Peyer's patch (tissue), 4 donors: ENCODE measurements at regions not wholly inside any gene's neighbourhood (a gene's known extent, or its start where the extent isn't known, plus 50 kb on each side); places are given as distances from the start of the nearest gene placed in this dataset.

Experiments
- DNase-seq, 3 donors: peaks; one replicate each; pipeline ENCODE4 v3.0.0-alpha.2; 2017 to 2019
- H3K27ac ChIP-seq, 4 donors: fragments of 200-600 bp; sonication (generic); one replicate each; pipeline ENCODE4 v1.5.1; 2016 to 2019
- H3K27me3 ChIP-seq, 2 donors: fragments of 200-600 bp; sonication (generic); one replicate each; pipeline ENCODE4 v1.5.1; 2019
- H3K36me3 ChIP-seq, 3 donors: fragments of 200-600 bp; sonication (generic); one replicate each; pipeline ENCODE4 v1.5.1; 2016 to 2019
- H3K4me1 ChIP-seq, 4 donors: fragments of 200-600 bp; sonication (generic); one replicate each; pipeline ENCODE4 v1.5.1; 2016 to 2019
- H3K4me3 ChIP-seq, 4 donors: fragments of 200-600 bp; sonication (generic); 1 replicate in 3 of 4; 2 replicates in 1 of 4; pipeline ENCODE4 v1.5.1; 2016 to 2019; ENCODE audit warnings: mild to moderate bottlenecking in 1 of 4
- H3K9me3 ChIP-seq, 4 donors: fragments of 200-600 bp; sonication (generic); one replicate each; pipeline ENCODE4 v1.5.1; 2016 to 2019; ENCODE audit warnings: mild to moderate bottlenecking in 1 of 4
- POLR2A ChIP-seq, 2 donors: fragments of 450-650 bp; IDR thresholded peaks; one replicate each; pipeline ENCODE4 v1.5.1; 2017; ENCODE audit warnings: antibody characterized with exemption in 2 of 2, mild to moderate bottlenecking in 2 of 2, moderate library complexity in 2 of 2
- TF ChIP-seq, protein P1 (sequence below), 6 experiments: fragments of 450-650 bp in 4 of 6; fragments of 200-600 bp in 2 of 6; sonication (generic) in 1 of 6; IDR thresholded peaks; one replicate each; pipeline ENCODE4 v1.5.1; 2017 to 2019; ENCODE audit warnings: antibody characterized with exemption in 6 of 6, mild to moderate bottlenecking in 3 of 6, moderate library complexity in 1 of 6

DNA sequence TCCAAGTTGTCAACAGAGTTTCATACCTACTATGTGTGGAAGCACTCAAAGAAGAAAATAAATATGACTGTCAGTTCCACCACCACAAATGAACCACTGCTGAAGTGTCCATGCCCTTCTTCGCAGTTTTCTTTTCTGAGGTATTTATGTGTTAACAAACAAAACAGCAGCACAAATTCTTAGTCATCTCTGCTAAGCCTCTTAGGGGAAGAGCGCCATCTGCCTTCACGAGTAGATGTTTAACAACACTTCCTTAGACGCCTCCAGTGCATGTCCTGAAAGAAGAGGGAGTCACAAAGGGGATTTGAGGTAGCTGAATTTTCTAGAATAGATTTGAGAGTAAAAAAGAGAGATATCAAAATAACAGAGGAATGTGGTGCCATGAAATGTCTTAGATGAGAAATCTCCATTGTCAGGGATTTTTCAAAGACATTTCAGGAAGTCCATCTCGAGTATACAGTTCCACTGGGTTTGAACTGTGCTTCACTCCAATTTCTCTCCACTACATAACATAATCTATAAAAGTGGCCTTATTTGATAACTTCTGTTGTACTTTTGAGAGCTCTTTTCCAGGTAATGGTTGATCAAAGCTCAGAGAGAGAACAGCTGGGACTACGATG is 775.3 kb upstream of the POM121L12 start:
- H3K9me3 ChIP-seq = no peaks in the 10 kb centered on the region
- H3K4me1 ChIP-seq = no peaks in the 10 kb centered on the region
- no peak for TF ChIP-seq POLR2A (IDR thresholded peaks at IDR 0.05)
- TF ChIP-seq, protein P1, sequence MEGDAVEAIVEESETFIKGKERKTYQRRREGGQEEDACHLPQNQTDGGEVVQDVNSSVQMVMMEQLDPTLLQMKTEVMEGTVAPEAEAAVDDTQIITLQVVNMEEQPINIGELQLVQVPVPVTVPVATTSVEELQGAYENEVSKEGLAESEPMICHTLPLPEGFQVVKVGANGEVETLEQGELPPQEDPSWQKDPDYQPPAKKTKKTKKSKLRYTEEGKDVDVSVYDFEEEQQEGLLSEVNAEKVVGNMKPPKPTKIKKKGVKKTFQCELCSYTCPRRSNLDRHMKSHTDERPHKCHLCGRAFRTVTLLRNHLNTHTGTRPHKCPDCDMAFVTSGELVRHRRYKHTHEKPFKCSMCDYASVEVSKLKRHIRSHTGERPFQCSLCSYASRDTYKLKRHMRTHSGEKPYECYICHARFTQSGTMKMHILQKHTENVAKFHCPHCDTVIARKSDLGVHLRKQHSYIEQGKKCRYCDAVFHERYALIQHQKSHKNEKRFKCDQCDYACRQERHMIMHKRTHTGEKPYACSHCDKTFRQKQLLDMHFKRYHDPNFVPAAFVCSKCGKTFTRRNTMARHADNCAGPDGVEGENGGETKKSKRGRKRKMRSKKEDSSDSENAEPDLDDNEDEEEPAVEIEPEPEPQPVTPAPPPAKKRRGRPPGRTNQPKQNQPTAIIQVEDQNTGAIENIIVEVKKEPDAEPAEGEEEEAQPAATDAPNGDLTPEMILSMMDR (IDR thresholded peaks at IDR 0.05) = peak in 4 of 6 experiments; percentile 15 to 40 (median 34)
- no peaks in the 10 kb centered on the region for H3K36me3 ChIP-seq
- no peak overlapping the region for H3K4me3 ChIP-seq
- DNase-seq = no peak
- no peaks in the 10 kb centered on the region for H3K27me3 ChIP-seq
- no peak overlapping the region for H3K27ac ChIP-seq

- Histone ChIP-seq H3K9me3 (no peaks in the 10 kb centered on the region), H3K27me3 (no peaks in the 10 kb centered on the region), H3K27ac (no peak overlapping the region), H3K4me3 (no peak overlapping the region), H3K36me3 (no peaks in the 10 kb centered on the region), H3K4me1 (no peaks in the 10 kb centered on the region)
- DNase-seq = no peak
- TF ChIP-seq, protein P1 (IDR thresholded peaks at IDR 0.05) = no peak
Observed at GRCh38 chr7:52257890-52258289, 777.5 kb upstream of the POM121L12 start.

- no peaks in the 10 kb centered on the region for H3K27me3 ChIP-seq
- no peaks in the 10 kb centered on the region for H3K9me3 ChIP-seq
- no peak overlapping the region for H3K27ac ChIP-seq
- no peak for DNase-seq
- no peak for TF ChIP-seq POLR2A (IDR thresholded peaks at IDR 0.05)
- TF ChIP-seq, protein P1 (IDR thresholded peaks at IDR 0.05) = no peak
- H3K36me3 ChIP-seq = no peaks in the 10 kb centered on the region
- H3K4me1 ChIP-seq = no peaks in the 10 kb centered on the region
- no peak overlapping the region for H3K4me3 ChIP-seq
Observed at GRCh38 chr7:52254396-52255010, 780.9 kb upstream of the POM121L12 start.

- TF ChIP-seq, protein P1 (IDR thresholded peaks at IDR 0.05) = no peak
- no peak for TF ChIP-seq POLR2A (IDR thresholded peaks at IDR 0.05)
- Histone ChIP-seq H3K4me3 (no peak overlapping the region), H3K36me3 (no peaks in the 10 kb centered on the region), H3K27ac (no peak overlapping the region), H3K27me3 (no peaks in the 10 kb centered on the region), H3K4me1 (no peaks in the 10 kb centered on the region), H3K9me3 (no peaks in the 10 kb centered on the region)
- DNase-seq = no peak
Observed at GRCh38 chr7:52253953-52254352, 781.5 kb upstream of the POM121L12 start.

GRCh38 chr7:52249741-52250140 is 785.7 kb upstream of the POM121L12 start:
- Histone ChIP-seq H3K9me3 (no peaks in the 10 kb centered on the region), H3K36me3 (no peaks in the 10 kb centered on the region), H3K27me3 (no peaks in the 10 kb centered on the region), H3K4me1 (no peaks in the 10 kb centered on the region), H3K27ac (no peak overlapping the region), H3K4me3 (no peak overlapping the region)
- TF ChIP-seq, protein P1 (IDR thresholded peaks at IDR 0.05) = no peak
- TF ChIP-seq POLR2A (IDR thresholded peaks at IDR 0.05) = no peak
- DNase-seq = no peak
